ENCODE measurements at regions not wholly inside any gene's neighbourhood (a gene's known extent, or its start where the extent isn't known, plus 50 kb on each side); places are given as distances from the start of the nearest gene placed in this dataset.
"Not testable (repeated sequence)": the region's sequence is repeated elsewhere in the genome, so short reads cannot be mapped to it uniquely, and the experiment has no call there.

- H4K20me1 ChIP-seq (replicated peaks in 1 of 2; ENCODE audit: control insufficient read depth in 1 of 2, insufficient read depth in 2 of 2, low read length in 2 of 2); H2BK5ac ChIP-seq (ENCODE audit: low read depth, low read length); H3K4me3 ChIP-seq (ENCODE audit: extremely low read depth in 1 of 4, insufficient read depth in 2 of 4, low read depth in 3 of 4, low read length in 4 of 4); H2AFZ ChIP-seq (ENCODE audit: low read length); H2BK12ac ChIP-seq (ENCODE audit: low read depth, low read length); H3K9ac ChIP-seq (replicated peaks in 1 of 4; ENCODE audit: extremely low read depth in 1 of 4, low read depth in 3 of 4, low read length in 3 of 4); H3K56ac ChIP-seq (replicated peaks; ENCODE audit: insufficient read length, low read depth, low read length); DNase-seq (ENCODE audit: low read depth in 1 of 2, low spot score in 2 of 2); H3K9me3 ChIP-seq (ENCODE audit: insufficient read depth in 2 of 2, low read depth in 1 of 2, low read length in 1 of 2); H4K5ac ChIP-seq (ENCODE audit: insufficient read length, low read depth, low read length); POLR2A ChIA-PET (ENCODE audit: partially characterized antibody); H3K79me2 ChIP-seq (ENCODE audit: control insufficient read depth in 1 of 2, insufficient read depth in 2 of 2, low read length in 2 of 2); H3K4me1 ChIP-seq (replicated peaks in 1 of 4; ENCODE audit: control insufficient read depth in 3 of 4, insufficient read depth in 4 of 4, low read length in 3 of 4); FAIRE-seq; H3K23ac ChIP-seq (ENCODE audit: insufficient read length); H3K79me1 ChIP-seq (ENCODE audit: low read depth, low read length); H2AK5ac ChIP-seq (ENCODE audit: low read depth, low read length); H3K4me2 ChIP-seq (ENCODE audit: insufficient read depth in 1 of 2, low read depth in 2 of 2, low read length in 2 of 2); H3K14ac ChIP-seq (ENCODE audit: insufficient read length); H3K27ac ChIP-seq (ENCODE audit: low read depth, low read length); H2BK120ac ChIP-seq (replicated peaks; ENCODE audit: low read depth, low read length); H3K23me2 ChIP-seq (ENCODE audit: low read depth, low read length); H4K91ac ChIP-seq (replicated peaks; ENCODE audit: insufficient read length, low read length); H2BK15ac ChIP-seq (ENCODE audit: low read length); H3K36me3 ChIP-seq (ENCODE audit: control insufficient read depth in 2 of 4, insufficient read depth in 4 of 4, low read length in 3 of 4); H3K18ac ChIP-seq (ENCODE audit: extremely low read depth, low read length); H3K27me3 ChIP-seq (replicated peaks in 1 of 4; ENCODE audit: control insufficient read depth in 3 of 4, extremely low read depth in 1 of 4, insufficient read depth in 3 of 4, low read length in 3 of 4); H2BK20ac ChIP-seq (ENCODE audit: low read length); H4K8ac ChIP-seq (ENCODE audit: extremely low read depth, insufficient read depth, low read length); H3K4ac ChIP-seq (replicated peaks; ENCODE audit: insufficient read length, low read depth, low read length): not testable (repeated sequence)
- CTCF ChIA-PET (ENCODE audit: partially characterized antibody): interaction anchor here (0.5 to 1.2 kb wide), 2 partner anchors 19 to 121 kb away, joined by 3 to 4 read pairs; no protein-coding TSS in a partner anchor
These were observed 147.6 kb upstream of the FERMT1 start for GRCh38 chr20:6270404-6270803.
